GM12878 (cell line): ENCODE measurements at regions not wholly inside any gene's neighbourhood (a gene's known extent, or its start where the extent isn't known, plus 50 kb on each side); places are given as distances from the start of the nearest gene placed in this dataset.

Experiments
- ATAC-seq: fragments of 200-7000 bp; cut with Tn5 transposase; 3 replicates; pipeline ENCODE4 v1.9.1; 2020; ENCODE audit warnings: mild to moderate bottlenecking, moderate library complexity
- BruUV-seq: library from RNA; stranded (reverse); fragments of 400-500 nt; replicated peaks from 2 replicates; lab custom pipeline; 2021; lab: Mats Ljungman, UMichigan
- CTCF ChIA-PET: fragments of 300-600 bp; sonication (Branson Sonifier 250); formaldehyde crosslinking; extraction: SDS; loops from one replicate; lab custom pipeline; 2021; ENCODE audit warnings: inconsistent platforms; lab: Yijun Ruan, JAX
- POLR2A ChIA-PET: fragments of 350-600 bp; formaldehyde crosslinking; extraction: SDS; loops from one replicate; lab custom pipeline; 2021; ENCODE audit warnings: inconsistent platforms; lab: Charles Lee
- RAD21 ChIA-PET: fragments of 300-600 bp; sonication (Branson Sonifier 250); formaldehyde crosslinking; loops from one replicate; lab custom pipeline; 2023; ENCODE audit warnings: antibody characterized with exemption; ENCODE audit not compliant: unreplicated experiment; lab: Charles Lee
- SMC1A ChIA-PET: fragments of 300-600 bp; sonication (Branson Sonifier 250); formaldehyde crosslinking; loops from one replicate; lab custom pipeline; 2023; ENCODE audit not compliant: unreplicated experiment, uncharacterized antibody; lab: Charles Lee
- DNase-seq: peaks from one replicate; pipeline ENCODE4 v3.0.0-alpha.2; 2011; ENCODE audit warnings: low read depth, low spot score
- FAIRE-seq: peaks from 3 replicates; lab custom pipeline; 2011; peaks lifted over from hg19 to GRCh38; lab: Jason Lieb, UNC
- H2AFZ ChIP-seq: 2 replicates; pipeline ENCODE4 v1.6.0; 2011; ENCODE audit warnings: low read depth, low read length, control low read depth; ENCODE audit not compliant: control insufficient read depth
- H3K27ac ChIP-seq: 2 replicates; pipeline ENCODE4 v1.5.1; 2011; ENCODE audit warnings: control low read depth; ENCODE audit not compliant: control insufficient read depth, insufficient read depth
- H3K27me3 ChIP-seq, 2 experiments: replicated peaks in 1 of 2; 2 replicates each; pipeline versions ENCODE4 v1.6.0 to v1.6.1; 2011; ENCODE audit warnings: low read length in 1 of 2; ENCODE audit not compliant: control insufficient read depth in 2 of 2, insufficient read depth in 2 of 2
- H3K36me3 ChIP-seq, 2 experiments: 2 replicates each; pipeline ENCODE4 v1.5.1; 2011; ENCODE audit warnings: low read length in 1 of 2; ENCODE audit not compliant: control insufficient read depth in 2 of 2, insufficient read depth in 2 of 2
- H3K4me1 ChIP-seq: 2 replicates; pipeline ENCODE4 v1.6.1; 2011; ENCODE audit warnings: mild to moderate bottlenecking, low read length, moderate library complexity, mixed read lengths; ENCODE audit not compliant: control insufficient read depth, insufficient read depth
- H3K4me2 ChIP-seq: 2 replicates; pipeline ENCODE4 v1.6.0; 2011; ENCODE audit warnings: control low read depth; ENCODE audit not compliant: control insufficient read depth, insufficient read depth
- H3K4me3 ChIP-seq: fragments of 200-600 bp; sonication (generic); 2 replicates; pipeline ENCODE4 v1.5.1; 2016
- H3K79me2 ChIP-seq: 2 replicates; pipeline ENCODE4 v1.6.0; 2011; ENCODE audit warnings: low read length; ENCODE audit not compliant: control insufficient read depth, insufficient read depth
- H3K9ac ChIP-seq: 2 replicates; pipeline ENCODE4 v1.8.0; 2011; ENCODE audit warnings: low read length, control low read depth, mixed read lengths; ENCODE audit not compliant: control insufficient read depth, insufficient read depth
- H3K9me3 ChIP-seq: replicated peaks from 3 replicates; pipeline ENCODE4 v1.5.1; 2011; ENCODE audit warnings: mild to moderate bottlenecking, low read length; ENCODE audit not compliant: control insufficient read depth, insufficient read depth
- H4K20me1 ChIP-seq: 2 replicates; pipeline ENCODE4 v1.6.0; 2011; ENCODE audit not compliant: control insufficient read depth, insufficient read depth
- CBFB ChIP-seq: IDR thresholded peaks from 2 replicates; pipeline ENCODE4 v1.6.1; 2016; ENCODE audit warnings: antibody characterized with exemption, low read depth
- CREB1 ChIP-seq: IDR thresholded peaks from 2 replicates; pipeline ENCODE4 v1.6.1; 2012; ENCODE audit warnings: low read depth, mild to moderate bottlenecking, inconsistent platforms
- HCFC1 ChIP-seq: fragments of 150-350 bp; IDR thresholded peaks from 2 replicates; pipeline ENCODE4 v1.6.1; 2014; ENCODE audit warnings: low read length
- HDGF ChIP-seq: fragments of 450-650 bp; IDR thresholded peaks from 2 replicates; pipeline ENCODE4 v1.6.1; 2016; ENCODE audit warnings: antibody characterized with exemption
- KAT2A ChIP-seq: conservative IDR thresholded peaks from 2 replicates; pipeline ENCODE4 v1.6.1; 2011; ENCODE audit warnings: low read depth, low read length; ENCODE audit not compliant: control insufficient read depth
- NFIC ChIP-seq: IDR thresholded peaks from 2 replicates; pipeline ENCODE4 v1.6.1; 2012; ENCODE audit warnings: low read depth, mild to moderate bottlenecking, inconsistent platforms, low read length, moderate library complexity
- NR2F1 ChIP-seq: fragments of 450-650 bp; conservative IDR thresholded peaks from 2 replicates; pipeline ENCODE4 v1.6.1; 2017; ENCODE audit warnings: mild to moderate bottlenecking
- PKNOX1 ChIP-seq: fragments of 450-650 bp; IDR thresholded peaks from 2 replicates; pipeline ENCODE4 v1.6.1; 2016; ENCODE audit warnings: mild to moderate bottlenecking
- ZBTB40 ChIP-seq: fragments of 450-650 bp; IDR thresholded peaks from 2 replicates; pipeline ENCODE4 v1.6.1; 2016; ENCODE audit warnings: mild to moderate bottlenecking, moderate library complexity, borderline replicate concordance
- WGBS: methylation state at CpG from one replicate; pipeline ENCODE4 v1.1.6; 2016; ENCODE audit warnings: low lambda C conversion rate; ENCODE audit not compliant: insufficient replicate concordance, insufficient coverage; ENCODE audit errors: missing lambda C conversion rate; 5-methylcytosine and 5-hydroxymethylcytosine counted together
- in situ Hi-C: fragments of 300-500 bp; cut with MboI; formaldehyde crosslinking; loops from 9 replicates; pipeline ENCODE4 v1.14.3; 2018; ENCODE audit warnings: mixed read lengths
- intact Hi-C: fragments of 100-400 bp; cut with micrococcal nuclease; formaldehyde crosslinking; loops from one replicate; pipeline ENCODE4 v1.14.2; 2022; ENCODE audit not compliant: unreplicated experiment

GRCh38 chr3:5357089-5357488 is 169.6 kb downstream of the EDEM1 start:
- H3K79me2 ChIP-seq, result no peaks in the 10 kb centered on the region
- intact Hi-C loops, result no loop called here
- no peak overlapping the region for H3K4me2 ChIP-seq
- ChIA-PET RAD21 (no interaction called here), SMC1A (no interaction called here), POLR2A (no interaction called here), CTCF (no interaction called here)
- H3K4me3 ChIP-seq, result no peak overlapping the region
- H2AFZ ChIP-seq, result no peak overlapping the region
- no peaks in the 10 kb centered on the region; the same call in 2 of the 3 replicates for H3K9me3 ChIP-seq
- H3K36me3 ChIP-seq, result no peaks in the 10 kb centered on the region
- no peak overlapping the region for H3K9ac ChIP-seq
- WGBS, result 0% methylated on average over 1 of the region's 1 CpG
- H3K27ac ChIP-seq, result no peak overlapping the region
- FAIRE-seq (no peak), DNase-seq (no peak), ATAC-seq (no peak)
- no TSS peak for BruUV-seq
- H4K20me1 ChIP-seq, result no peaks in the 10 kb centered on the region
- no peaks in the 10 kb centered on the region for H3K4me1 ChIP-seq
- TF ChIP-seq HCFC1 (no peak), CREB1 (no peak), CBFB (no peak), NR2F1 (no peak), PKNOX1 (no peak), ZBTB40 (no peak), HDGF (no peak), NFIC (no peak), KAT2A (no peak)
- in situ Hi-C loops, result no loop called here
- H3K27me3 ChIP-seq, result no peaks in the 10 kb centered on the region
